Nephron (organoid): ENCODE measurements at regions not wholly inside any gene's neighbourhood (a gene's known extent, or its start where the extent isn't known, plus 50 kb on each side); places are given as distances from the start of the nearest gene placed in this dataset.
"Not testable (repeated sequence)": the region's sequence is repeated elsewhere in the genome, so short reads cannot be mapped to it uniquely, and the experiment has no call there.

Experiments
- H3K27ac Mint-ChIP-seq, 3 experiments: 2 replicates each; pipeline ENCODE4 v1.8.0; 2020; ENCODE audit warnings: mixed read lengths in 3 of 3, mild to moderate bottlenecking in 2 of 3, moderate library complexity in 1 of 3
- H3K27me3 Mint-ChIP-seq: 2 replicates; pipeline ENCODE4 v1.8.0; 2021; ENCODE audit warnings: low read depth, mild to moderate bottlenecking, moderate library complexity, mixed read lengths
- H3K36me3 Mint-ChIP-seq: 2 replicates; pipeline ENCODE4 v1.8.0; 2020; ENCODE audit warnings: low read depth, mixed read lengths
- H3K4me1 Mint-ChIP-seq: 2 replicates; pipeline ENCODE4 v1.8.0; 2020; ENCODE audit warnings: mixed read lengths
- H3K4me3 Mint-ChIP-seq, 3 experiments: 2 replicates each; pipeline ENCODE4 v1.8.0; 2020; ENCODE audit warnings: mild to moderate bottlenecking in 3 of 3, mixed read lengths in 3 of 3, moderate library complexity in 2 of 3
- H3K9me3 Mint-ChIP-seq: 2 replicates; pipeline ENCODE4 v1.8.0; 2020; ENCODE audit warnings: mixed read lengths
- TF ChIP-seq, protein P1 (sequence below), 3 experiments: fragments of 200-600 bp; sonication (generic); IDR thresholded peaks; one replicate each; pipeline ENCODE4 v1.5.0; 2021; ENCODE audit warnings: antibody characterized with exemption in 3 of 3; ENCODE audit not compliant: unreplicated experiment in 3 of 3

DNA sequence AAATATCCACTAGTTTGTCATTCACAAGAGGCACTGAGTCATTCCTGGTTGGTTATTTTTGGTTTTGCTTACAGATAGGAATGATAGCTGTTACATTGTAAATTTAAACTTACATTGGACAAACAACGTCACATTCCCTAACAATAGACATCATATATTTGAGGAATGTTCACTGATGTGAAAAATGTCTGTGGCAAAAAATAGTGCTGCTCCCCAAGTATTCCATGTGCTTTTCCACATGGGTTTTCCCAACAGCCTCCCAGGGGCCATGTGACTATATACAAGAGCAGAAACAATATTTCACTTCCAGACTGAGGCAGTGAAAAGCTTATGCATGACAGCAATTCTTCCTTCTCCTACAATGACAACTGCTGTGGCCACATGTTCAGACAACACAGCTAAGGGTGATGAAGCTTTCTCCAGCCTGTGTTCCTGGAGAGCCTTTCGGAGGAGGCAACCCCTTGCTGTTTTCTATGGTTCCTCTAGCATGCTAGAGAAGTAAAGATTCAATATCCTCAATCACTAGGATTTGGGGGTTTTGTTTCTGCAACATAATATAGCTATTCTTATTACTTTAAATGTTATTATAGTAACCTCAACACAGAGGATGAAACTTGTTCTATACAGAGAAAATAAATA, 202.7 kb downstream of the PTH2R start:
- H3K27me3 Mint-ChIP-seq: no peaks in the 10 kb centered on the region
- H3K9me3 Mint-ChIP-seq: peaks cover 20% of the 10 kb centered on the region
- peaks cover 4% of the 10 kb centered on the region for H3K4me1 Mint-ChIP-seq
- TF ChIP-seq, protein P1, sequence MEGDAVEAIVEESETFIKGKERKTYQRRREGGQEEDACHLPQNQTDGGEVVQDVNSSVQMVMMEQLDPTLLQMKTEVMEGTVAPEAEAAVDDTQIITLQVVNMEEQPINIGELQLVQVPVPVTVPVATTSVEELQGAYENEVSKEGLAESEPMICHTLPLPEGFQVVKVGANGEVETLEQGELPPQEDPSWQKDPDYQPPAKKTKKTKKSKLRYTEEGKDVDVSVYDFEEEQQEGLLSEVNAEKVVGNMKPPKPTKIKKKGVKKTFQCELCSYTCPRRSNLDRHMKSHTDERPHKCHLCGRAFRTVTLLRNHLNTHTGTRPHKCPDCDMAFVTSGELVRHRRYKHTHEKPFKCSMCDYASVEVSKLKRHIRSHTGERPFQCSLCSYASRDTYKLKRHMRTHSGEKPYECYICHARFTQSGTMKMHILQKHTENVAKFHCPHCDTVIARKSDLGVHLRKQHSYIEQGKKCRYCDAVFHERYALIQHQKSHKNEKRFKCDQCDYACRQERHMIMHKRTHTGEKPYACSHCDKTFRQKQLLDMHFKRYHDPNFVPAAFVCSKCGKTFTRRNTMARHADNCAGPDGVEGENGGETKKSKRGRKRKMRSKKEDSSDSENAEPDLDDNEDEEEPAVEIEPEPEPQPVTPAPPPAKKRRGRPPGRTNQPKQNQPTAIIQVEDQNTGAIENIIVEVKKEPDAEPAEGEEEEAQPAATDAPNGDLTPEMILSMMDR (IDR thresholded peaks at IDR 0.05; ENCODE audit: unreplicated experiment in 3 of 3): no peak
- no peaks in the 10 kb centered on the region for H3K36me3 Mint-ChIP-seq
- no peak overlapping the region for H3K4me3 Mint-ChIP-seq
- H3K27ac Mint-ChIP-seq: no peak overlapping the region

DNA sequence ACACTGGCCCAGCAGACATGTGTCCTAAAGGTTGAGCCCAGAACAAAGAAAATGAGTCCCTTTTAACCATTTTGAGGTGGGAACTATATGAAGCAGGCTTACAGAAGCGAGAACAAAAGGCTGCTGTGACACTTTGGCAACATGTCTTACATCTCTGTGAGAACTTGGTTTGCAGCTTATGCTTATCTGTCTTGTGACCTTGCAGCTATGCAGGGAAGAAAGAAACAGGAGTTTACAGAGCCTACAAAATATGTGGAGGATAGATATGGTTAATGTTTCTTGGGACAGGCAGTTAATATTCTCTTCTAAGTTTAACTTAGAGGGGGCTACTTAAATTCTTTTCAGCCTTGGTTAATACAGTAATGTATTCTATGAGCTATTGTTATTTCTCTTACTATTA, 209.1 kb downstream of the PTH2R start:
- H3K36me3 Mint-ChIP-seq, H3K4me3 Mint-ChIP-seq, H3K27me3 Mint-ChIP-seq, H3K4me1 Mint-ChIP-seq: not testable (repeated sequence)
- Mint-ChIP-seq H3K27ac (peak overlapping the region; percentile 4 to 60 (median 38)), H3K9me3 (peaks cover 25% of the 10 kb centered on the region)

DNA sequence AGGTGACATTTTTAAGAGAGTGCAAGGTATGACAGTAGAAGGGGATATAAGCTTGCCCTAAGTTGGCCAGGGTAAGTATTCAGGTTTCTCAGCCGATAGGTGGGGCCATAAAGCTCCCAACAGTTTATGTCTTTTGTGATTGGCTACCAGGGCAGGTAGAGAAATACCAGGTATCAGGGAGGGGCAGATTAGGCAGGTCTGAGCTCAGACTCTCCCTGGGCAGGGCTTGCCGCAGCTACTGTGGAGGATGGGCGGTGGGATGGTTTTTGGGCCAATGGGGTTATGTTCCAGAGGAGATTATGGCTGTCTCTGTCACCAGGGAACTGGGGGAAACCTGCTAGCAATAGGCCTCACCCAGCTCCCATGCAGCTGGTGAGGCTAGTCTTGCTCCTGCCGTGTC, 211.6 kb downstream of the PTH2R start:
- Mint-ChIP-seq H3K4me1 (no peaks in the 10 kb centered on the region), H3K9me3 (peaks cover 11% of the 10 kb centered on the region), H3K27ac (no peak overlapping the region), H3K27me3 (no peaks in the 10 kb centered on the region), H3K4me3 (no peak overlapping the region), H3K36me3 (no peaks in the 10 kb centered on the region)
- TF ChIP-seq, protein P1 (IDR thresholded peaks at IDR 0.05; ENCODE audit: unreplicated experiment in 3 of 3): no peak

DNA sequence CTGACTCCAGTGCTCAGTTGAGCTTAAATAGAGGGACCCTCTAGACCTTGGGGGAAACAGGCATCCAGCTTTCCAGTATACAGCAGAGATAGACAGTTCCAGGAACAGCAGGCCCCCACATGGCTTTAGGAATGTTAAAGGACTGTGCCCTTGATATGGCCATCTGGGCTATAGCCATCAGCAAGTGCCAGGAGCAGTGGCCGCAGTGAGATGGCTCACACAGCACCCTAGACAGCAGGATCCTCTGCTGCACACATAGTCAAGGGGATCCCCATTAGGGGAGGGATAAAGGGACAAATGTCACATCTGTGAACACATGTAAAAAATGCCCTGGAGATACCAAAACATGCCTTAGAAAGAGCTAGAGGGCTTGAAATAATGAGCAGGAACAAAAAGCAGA, 213.4 kb downstream of the PTH2R start:
- no peaks in the 10 kb centered on the region for H3K4me1 Mint-ChIP-seq
- H3K36me3 Mint-ChIP-seq: no peaks in the 10 kb centered on the region
- peaks cover 6% of the 10 kb centered on the region for H3K9me3 Mint-ChIP-seq
- no peak overlapping the region for H3K4me3 Mint-ChIP-seq
- no peak overlapping the region for H3K27ac Mint-ChIP-seq
- no peaks in the 10 kb centered on the region for H3K27me3 Mint-ChIP-seq
- TF ChIP-seq, protein P1 (IDR thresholded peaks at IDR 0.05; ENCODE audit: unreplicated experiment in 3 of 3): no peak

DNA sequence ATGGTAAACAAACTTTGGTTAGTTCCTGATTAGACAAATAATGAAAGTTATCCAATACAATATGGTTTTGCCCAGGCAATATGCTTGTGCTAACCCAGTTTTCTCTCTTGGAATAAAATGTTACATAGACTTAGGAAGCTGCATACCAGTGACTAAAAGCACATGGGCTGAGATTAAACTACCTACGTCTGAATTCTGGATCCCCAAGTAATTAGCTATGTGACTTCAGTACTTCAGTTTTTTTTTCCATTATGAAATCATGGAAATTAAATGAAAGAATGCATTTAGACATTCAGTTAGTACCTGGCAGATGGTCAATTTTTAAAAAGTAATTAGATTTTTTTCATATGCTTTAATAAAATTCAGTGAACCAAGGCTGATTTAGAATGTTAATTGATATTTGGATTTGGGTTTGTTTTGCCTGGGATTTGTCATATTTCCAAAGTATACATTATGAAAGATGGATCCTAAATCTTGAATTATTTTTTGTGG, 213.9 kb downstream of the PTH2R start:
- Mint-ChIP-seq H3K4me3 (no peak overlapping the region), H3K9me3 (peaks cover 3% of the 10 kb centered on the region), H3K36me3 (no peaks in the 10 kb centered on the region), H3K27me3 (no peaks in the 10 kb centered on the region), H3K27ac (no peak overlapping the region), H3K4me1 (no peaks in the 10 kb centered on the region)
- TF ChIP-seq, protein P1 (IDR thresholded peaks at IDR 0.05; ENCODE audit: unreplicated experiment in 3 of 3): no peak

DNA sequence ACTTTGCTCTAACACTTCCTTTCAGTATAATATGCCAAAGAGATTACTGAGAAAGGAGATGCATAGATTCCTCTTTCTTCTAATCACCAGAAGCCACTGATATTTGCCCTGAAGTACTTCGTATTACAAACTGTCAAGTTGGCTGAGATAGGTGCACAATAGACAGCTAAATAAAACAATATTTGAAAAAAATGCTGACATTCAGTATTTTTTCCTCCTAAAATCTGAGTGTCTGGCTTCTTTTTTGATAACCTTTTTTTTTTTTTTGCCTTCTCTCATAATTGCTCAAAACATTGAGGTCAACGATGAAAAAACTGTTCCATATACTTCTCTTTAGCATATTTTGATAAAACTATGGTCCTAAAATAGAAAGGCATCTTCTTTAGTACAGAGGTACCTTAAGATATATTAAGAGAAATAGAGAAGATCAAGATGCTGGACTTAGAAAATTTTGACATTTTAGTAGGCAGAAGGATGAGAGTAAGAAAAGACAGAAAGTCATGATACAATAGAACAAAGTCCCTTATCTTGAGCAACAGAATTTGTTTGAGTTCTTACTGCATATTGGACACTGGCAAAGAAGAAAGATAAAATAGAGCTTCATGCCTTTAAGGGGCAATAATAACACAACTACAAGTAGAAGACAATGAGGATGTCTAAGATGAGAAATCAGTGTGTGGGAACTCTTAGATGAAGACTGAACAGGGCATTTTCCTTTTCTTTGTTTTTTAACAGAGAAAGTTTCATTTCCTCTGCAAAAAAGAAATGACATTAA, 220.7 kb downstream of the PTH2R start:
- TF ChIP-seq, protein P1 (IDR thresholded peaks at IDR 0.05; ENCODE audit: unreplicated experiment in 3 of 3): no peak
- H3K27me3 Mint-ChIP-seq: no peaks in the 10 kb centered on the region
- H3K9me3 Mint-ChIP-seq: no peaks in the 10 kb centered on the region
- H3K36me3 Mint-ChIP-seq: no peaks in the 10 kb centered on the region
- peaks cover 14% of the 10 kb centered on the region for H3K4me1 Mint-ChIP-seq
- H3K4me3 Mint-ChIP-seq: no peak overlapping the region
- H3K27ac Mint-ChIP-seq: no peak overlapping the region
